ENCODE measurements at regions not wholly inside any gene's neighbourhood (a gene's known extent, or its start where the extent isn't known, plus 50 kb on each side); places are given as distances from the start of the nearest gene placed in this dataset.

GRCh38 chr15:69853544-69853951 is 244.2 kb downstream of the TLE3 start:
- TF ChIP-seq CTCF (IDR thresholded peaks at IDR 0.05) (no peak), POLR2A (IDR thresholded peaks at IDR 0.05) (no peak)
